ENCODE measurements at regions not wholly inside any gene's neighbourhood (a gene's known extent, or its start where the extent isn't known, plus 50 kb on each side); places are given as distances from the start of the nearest gene placed in this dataset.

GRCh38 chr13:40169476-40169875 is 497.0 kb downstream of the FOXO1 start:
- no peak for DNase-seq (ENCODE audit: low read depth)

- DNase-seq (ENCODE audit: low read depth), result no peak
These were observed 496.4 kb downstream of the FOXO1 start for GRCh38 chr13:40170091-40170490.

GRCh38 chr13:40170982-40171381 is 495.5 kb downstream of the FOXO1 start:
- DNase-seq (ENCODE audit: low read depth), result peak; percentile 48

- DNase-seq (ENCODE audit: low read depth), result no peak
These were observed 494.9 kb downstream of the FOXO1 start for GRCh38 chr13:40171566-40171965.

GRCh38 chr13:40172149-40172591 is 494.3 kb downstream of the FOXO1 start:
- no peak for DNase-seq (ENCODE audit: low read depth)

GRCh38 chr13:40172878-40173277 is 493.6 kb downstream of the FOXO1 start:
- DNase-seq (ENCODE audit: low read depth), result no peak

- no peak for DNase-seq (ENCODE audit: low read depth)
These were observed 490.8 kb downstream of the FOXO1 start for GRCh38 chr13:40175639-40176038.

GRCh38 chr13:40176242-40176641 is 490.2 kb downstream of the FOXO1 start:
- DNase-seq (ENCODE audit: low read depth), result no peak

- no peak for DNase-seq (ENCODE audit: low read depth)
These were observed 488.3 kb downstream of the FOXO1 start for GRCh38 chr13:40178130-40178529.

- no peak for DNase-seq (ENCODE audit: low read depth)
These were observed 486.8 kb downstream of the FOXO1 start for GRCh38 chr13:40179445-40180281.

- DNase-seq (ENCODE audit: low read depth), result no peak
These were observed 485.7 kb downstream of the FOXO1 start for GRCh38 chr13:40180776-40181175.

- DNase-seq (ENCODE audit: low read depth), result no peak
These were observed 485.1 kb downstream of the FOXO1 start for GRCh38 chr13:40181203-40181845.

- no peak for DNase-seq (ENCODE audit: low read depth)
These were observed 483.9 kb downstream of the FOXO1 start for GRCh38 chr13:40182591-40182990.

- DNase-seq (ENCODE audit: low read depth), result no peak
These were observed 481.0 kb downstream of the FOXO1 start for GRCh38 chr13:40185414-40185813.

GRCh38 chr13:40186041-40186440 is 480.4 kb downstream of the FOXO1 start:
- no peak for DNase-seq (ENCODE audit: low read depth)

- no peak for DNase-seq (ENCODE audit: low read depth)
These were observed 479.7 kb downstream of the FOXO1 start for GRCh38 chr13:40186626-40187323.

GRCh38 chr13:40187324-40187795 is 479.1 kb downstream of the FOXO1 start:
- peak; percentile 55 for DNase-seq (ENCODE audit: low read depth)

GRCh38 chr13:40187841-40188591 is 478.4 kb downstream of the FOXO1 start:
- peak; percentile 39 for DNase-seq (ENCODE audit: low read depth)

GRCh38 chr13:40189426-40189825 is 477.0 kb downstream of the FOXO1 start:
- DNase-seq (ENCODE audit: low read depth), result no peak

GRCh38 chr13:40189898-40190630 is 476.4 kb downstream of the FOXO1 start:
- no peak for DNase-seq (ENCODE audit: low read depth)

- peak; percentile 60 for DNase-seq (ENCODE audit: low read depth)
These were observed 475.8 kb downstream of the FOXO1 start for GRCh38 chr13:40190641-40191100.

Data from stimulated activated CD4-positive, alpha-beta T cell treated with anti-CD3 and anti-CD28 coated beads, Interleukin-2, amount 100 ng/mL, for 4 hours (primary cell).